GM06990 (cell line): ENCODE measurements at regions not wholly inside any gene's neighbourhood (a gene's known extent, or its start where the extent isn't known, plus 50 kb on each side); places are given as distances from the start of the nearest gene placed in this dataset.

Experiments used
- DNase-seq: peaks from one replicate; pipeline ENCODE4 v3.0.0-alpha.2; 2011; ENCODE audit not compliant: insufficient read length; ENCODE audit errors: extremely low read depth
- H3K27me3 ChIP-seq: replicated peaks from 2 replicates; pipeline ENCODE4 v1.6.0; 2011; ENCODE audit warnings: low read length; ENCODE audit not compliant: control insufficient read depth, insufficient read depth
- H3K36me3 ChIP-seq: 2 replicates; pipeline ENCODE4 v1.5.1; 2011; ENCODE audit warnings: low read length; ENCODE audit not compliant: control insufficient read depth, insufficient read depth
- H3K4me3 ChIP-seq: replicated peaks from 2 replicates; pipeline ENCODE4 v1.5.1; 2011; ENCODE audit warnings: low read depth, mild to moderate bottlenecking, control low read depth, low read length
- TF ChIP-seq, protein P1 (sequence below): IDR thresholded peaks from 2 replicates; pipeline ENCODE4 v1.5.1; 2011; ENCODE audit warnings: low read length, control low read depth, mild to moderate bottlenecking, inconsistent platforms; ENCODE audit not compliant: insufficient read depth, poor library complexity, severe bottlenecking

DNA sequence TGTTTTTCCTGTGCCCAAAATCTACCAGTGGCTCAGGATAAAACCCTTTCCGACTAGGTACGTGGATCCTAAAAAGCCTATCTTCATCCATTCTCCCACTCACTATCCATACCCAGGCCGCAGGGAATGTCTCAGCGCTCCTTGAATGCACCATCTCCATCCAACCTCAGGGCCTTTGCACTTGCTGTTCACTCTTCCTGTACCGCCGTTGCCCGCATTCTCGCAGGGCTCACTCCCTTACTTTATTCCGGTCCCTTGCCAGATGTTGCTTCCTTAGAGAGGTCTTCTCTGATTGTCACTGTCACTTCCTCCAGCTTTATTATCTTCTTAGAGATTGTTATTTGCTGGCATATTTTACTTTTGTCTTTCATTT lies 93.3 kb upstream of the ZNF536 start:
- TF ChIP-seq, protein P1, sequence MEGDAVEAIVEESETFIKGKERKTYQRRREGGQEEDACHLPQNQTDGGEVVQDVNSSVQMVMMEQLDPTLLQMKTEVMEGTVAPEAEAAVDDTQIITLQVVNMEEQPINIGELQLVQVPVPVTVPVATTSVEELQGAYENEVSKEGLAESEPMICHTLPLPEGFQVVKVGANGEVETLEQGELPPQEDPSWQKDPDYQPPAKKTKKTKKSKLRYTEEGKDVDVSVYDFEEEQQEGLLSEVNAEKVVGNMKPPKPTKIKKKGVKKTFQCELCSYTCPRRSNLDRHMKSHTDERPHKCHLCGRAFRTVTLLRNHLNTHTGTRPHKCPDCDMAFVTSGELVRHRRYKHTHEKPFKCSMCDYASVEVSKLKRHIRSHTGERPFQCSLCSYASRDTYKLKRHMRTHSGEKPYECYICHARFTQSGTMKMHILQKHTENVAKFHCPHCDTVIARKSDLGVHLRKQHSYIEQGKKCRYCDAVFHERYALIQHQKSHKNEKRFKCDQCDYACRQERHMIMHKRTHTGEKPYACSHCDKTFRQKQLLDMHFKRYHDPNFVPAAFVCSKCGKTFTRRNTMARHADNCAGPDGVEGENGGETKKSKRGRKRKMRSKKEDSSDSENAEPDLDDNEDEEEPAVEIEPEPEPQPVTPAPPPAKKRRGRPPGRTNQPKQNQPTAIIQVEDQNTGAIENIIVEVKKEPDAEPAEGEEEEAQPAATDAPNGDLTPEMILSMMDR, result no peak
- H3K36me3 ChIP-seq, result no peaks in the 10 kb centered on the region
- no peak for DNase-seq
- no peaks in the 10 kb centered on the region for H3K27me3 ChIP-seq
- H3K4me3 ChIP-seq, result no peak overlapping the region

DNA sequence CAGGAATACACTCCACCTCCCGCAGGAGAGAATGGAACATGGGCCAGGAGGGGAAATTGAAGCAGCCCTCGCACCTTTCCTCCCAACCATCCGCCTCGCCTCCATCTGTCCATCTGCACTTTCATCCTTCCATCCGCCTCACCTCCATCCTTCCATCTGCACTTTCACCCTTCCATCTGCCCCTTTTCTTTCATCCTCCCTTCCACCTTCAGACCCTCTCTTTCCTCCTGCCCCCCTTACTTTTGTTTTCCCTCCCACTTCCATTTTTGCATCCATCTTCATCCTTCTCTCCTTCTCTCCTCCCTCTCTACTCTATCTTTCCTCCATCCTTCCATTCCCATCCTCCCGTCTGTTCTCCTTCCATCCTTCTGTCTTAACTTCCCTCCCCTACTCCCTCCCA lies 92.2 kb upstream of the ZNF536 start:
- no peak for DNase-seq
- Histone ChIP-seq H3K27me3 (no peaks in the 10 kb centered on the region), H3K36me3 (no peaks in the 10 kb centered on the region), H3K4me3 (no peak overlapping the region)
- TF ChIP-seq, protein P1, result no peak

DNA sequence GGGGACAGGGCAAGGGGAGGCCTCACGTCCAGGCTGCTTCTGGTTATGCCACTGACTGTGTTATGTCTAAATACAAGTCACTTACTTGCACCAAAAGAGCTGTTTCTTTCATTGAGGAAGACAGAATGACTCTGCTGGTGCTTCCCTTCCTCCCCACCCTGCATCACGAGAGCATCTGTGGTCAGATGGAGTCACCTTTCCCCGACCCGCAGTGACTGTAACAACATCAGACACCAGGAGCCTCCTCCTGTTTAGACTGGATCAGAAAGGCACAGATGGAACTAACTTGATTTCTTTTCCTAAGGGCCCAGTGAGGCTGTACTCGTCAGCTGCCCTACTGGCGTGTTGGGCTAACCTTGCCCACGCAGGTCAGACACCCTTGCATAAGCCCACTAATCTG lies 90.3 kb upstream of the ZNF536 start:
- Histone ChIP-seq H3K36me3 (no peaks in the 10 kb centered on the region), H3K27me3 (no peaks in the 10 kb centered on the region), H3K4me3 (no peak overlapping the region)
- TF ChIP-seq, protein P1, result no peak
- DNase-seq, result no peak

DNA sequence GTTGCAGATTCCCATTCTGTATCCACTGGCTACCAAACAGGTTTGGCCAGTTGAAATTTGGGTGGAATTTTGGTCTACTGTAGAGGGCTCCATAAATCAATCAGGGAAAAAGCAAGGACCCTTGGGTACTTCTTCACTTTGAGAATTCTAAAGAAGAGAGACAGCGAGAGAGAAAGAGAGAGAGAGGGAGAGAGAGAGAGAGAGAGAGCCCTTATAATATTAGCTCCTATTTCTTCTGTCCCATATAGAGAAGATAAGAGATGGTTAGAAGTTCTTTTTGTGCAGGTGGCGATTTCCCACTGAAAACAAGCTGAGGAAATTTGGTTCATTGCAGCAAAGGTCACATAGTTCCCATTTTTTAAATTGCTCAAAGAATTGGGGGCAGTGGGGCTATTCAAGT lies 88.6 kb upstream of the ZNF536 start:
- no peak for DNase-seq
- Histone ChIP-seq H3K36me3 (no peaks in the 10 kb centered on the region), H3K27me3 (no peaks in the 10 kb centered on the region), H3K4me3 (no peak overlapping the region)
- TF ChIP-seq, protein P1, result no peak

GRCh38 chr19:30284209-30284608 lies 88.0 kb upstream of the ZNF536 start:
- TF ChIP-seq, protein P1, result no peak
- no peak for DNase-seq
- no peak overlapping the region for H3K4me3 ChIP-seq
- no peaks in the 10 kb centered on the region for H3K36me3 ChIP-seq
- H3K27me3 ChIP-seq, result no peaks in the 10 kb centered on the region

GRCh38 chr19:30284885-30285284 lies 87.3 kb upstream of the ZNF536 start:
- H3K4me3 ChIP-seq, result no peak overlapping the region
- TF ChIP-seq, protein P1, result no peak
- H3K27me3 ChIP-seq, result no peaks in the 10 kb centered on the region
- H3K36me3 ChIP-seq, result no peaks in the 10 kb centered on the region
- no peak for DNase-seq
